ENCODE measurements at regions not wholly inside any gene's neighbourhood (a gene's known extent, or its start where the extent isn't known, plus 50 kb on each side); places are given as distances from the start of the nearest gene placed in this dataset.

GRCh38 chr3:29202378-29202777 is 78.5 kb upstream of the RBMS3 start:
- no peak overlapping the region for H3K27ac ChIP-seq (ENCODE audit: low read depth, low read length)
- H2AFZ ChIP-seq (ENCODE audit: low read depth, low read length, poor library complexity, severe bottlenecking) = no peak overlapping the region
- POLR2A ChIA-PET = no interaction called here
- H3K4me3 ChIP-seq (replicated peaks in 1 of 2; ENCODE audit: low read depth in 1 of 2, low read length in 2 of 2) = no peak overlapping the region
- no peaks in the 10 kb centered on the region for H3K9me3 ChIP-seq (ENCODE audit: control insufficient read depth in 1 of 2, insufficient read depth in 1 of 2, low read depth in 1 of 2, low read length in 2 of 2)
- ATAC-seq (no peak), DNase-seq (ENCODE audit: low read depth, low spot score) (no peak)
- TF ChIP-seq POLR2A (IDR thresholded peaks at IDR 0.05; ENCODE audit: borderline replicate concordance, extremely low read depth, insufficient read depth, insufficient read length) (no peak), SIN3A (IDR thresholded peaks at IDR 0.05; ENCODE audit: low read depth) (no peak), ZNF274 (IDR thresholded peaks at IDR 0.05; ENCODE audit: low read depth, low read length) (no peak)
- no peak overlapping the region for H3K4me2 ChIP-seq (ENCODE audit: low read length)
- H3K36me3 ChIP-seq (ENCODE audit: control insufficient read depth in 1 of 2, insufficient read depth in 2 of 2, low read length in 2 of 2) = no peaks in the 10 kb centered on the region
- H3K27me3 ChIP-seq (ENCODE audit: insufficient read depth, low read length) = no peaks in the 10 kb centered on the region
- no peaks in the 10 kb centered on the region for H3K79me2 ChIP-seq (ENCODE audit: insufficient read depth, low read length)
- H3K9me2 ChIP-seq (ENCODE audit: insufficient read depth) = no peaks in the 10 kb centered on the region
- no peak overlapping the region for H3K9ac ChIP-seq (ENCODE audit: low read length)
- CTCF ChIA-PET = no interaction called here
- no TSS peak for BruUV-seq (replicated peaks)
- intact Hi-C loops (cut with micrococcal nuclease) = no loop called here
- H4K20me1 ChIP-seq (ENCODE audit: insufficient read depth) = no peaks in the 10 kb centered on the region
- H3K4me1 ChIP-seq (ENCODE audit: control insufficient read depth in 1 of 2, insufficient read depth in 2 of 2, low read length in 2 of 2) = no peaks in the 10 kb centered on the region
- RAD21 ChIA-PET (ENCODE audit: low non-redundant PET in 1 of 2, low total read pairs in 2 of 2, uncharacterized antibody in 2 of 2, unreplicated experiment in 2 of 2) = no interaction called here

DNA sequence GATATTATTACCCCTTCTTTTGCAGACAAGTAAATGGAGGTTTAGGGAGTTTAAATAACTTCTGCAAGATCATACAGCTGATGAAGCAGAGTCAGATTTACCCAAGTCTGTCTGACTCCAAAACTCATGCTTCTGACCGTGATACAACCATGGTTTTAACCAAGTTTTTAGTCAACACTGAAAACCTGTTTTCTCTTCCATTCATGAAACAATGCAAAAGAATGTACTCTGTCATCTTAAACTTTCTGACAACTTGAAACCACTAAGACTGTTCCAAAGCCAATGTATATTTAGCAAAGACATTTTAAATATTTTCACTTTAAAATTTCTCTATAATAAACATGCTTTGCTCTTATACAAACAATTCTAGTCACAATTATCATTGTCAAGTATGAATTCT is 77.0 kb upstream of the RBMS3 start:
- CTCF ChIA-PET = no interaction called here
- POLR2A ChIA-PET = no interaction called here

More for the DNA sequence above, 77.0 kb upstream of the RBMS3 start:
- Histone ChIP-seq H3K79me2 (ENCODE audit: insufficient read depth, low read length) (no peaks in the 10 kb centered on the region), H2AFZ (ENCODE audit: low read depth, low read length, poor library complexity, severe bottlenecking) (no peak overlapping the region), H3K27ac (ENCODE audit: low read depth, low read length) (no peak overlapping the region), H3K4me3 (replicated peaks in 1 of 2; ENCODE audit: low read depth in 1 of 2, low read length in 2 of 2) (no peak overlapping the region), H3K4me1 (ENCODE audit: control insufficient read depth in 1 of 2, insufficient read depth in 2 of 2, low read length in 2 of 2) (no peaks in the 10 kb centered on the region), H3K4me2 (ENCODE audit: low read length) (no peak overlapping the region), H3K9me3 (ENCODE audit: control insufficient read depth in 1 of 2, insufficient read depth in 1 of 2, low read depth in 1 of 2, low read length in 2 of 2) (no peaks in the 10 kb centered on the region), H3K27me3 (ENCODE audit: insufficient read depth, low read length) (no peaks in the 10 kb centered on the region), H3K9ac (ENCODE audit: low read length) (no peak overlapping the region), H4K20me1 (ENCODE audit: insufficient read depth) (no peaks in the 10 kb centered on the region), H3K9me2 (ENCODE audit: insufficient read depth) (no peaks in the 10 kb centered on the region), H3K36me3 (ENCODE audit: control insufficient read depth in 1 of 2, insufficient read depth in 2 of 2, low read length in 2 of 2) (no peaks in the 10 kb centered on the region)
- no peak for TF ChIP-seq SRF (IDR thresholded peaks at IDR 0.05; ENCODE audit: low read depth)
- TF ChIP-seq, protein P1, sequence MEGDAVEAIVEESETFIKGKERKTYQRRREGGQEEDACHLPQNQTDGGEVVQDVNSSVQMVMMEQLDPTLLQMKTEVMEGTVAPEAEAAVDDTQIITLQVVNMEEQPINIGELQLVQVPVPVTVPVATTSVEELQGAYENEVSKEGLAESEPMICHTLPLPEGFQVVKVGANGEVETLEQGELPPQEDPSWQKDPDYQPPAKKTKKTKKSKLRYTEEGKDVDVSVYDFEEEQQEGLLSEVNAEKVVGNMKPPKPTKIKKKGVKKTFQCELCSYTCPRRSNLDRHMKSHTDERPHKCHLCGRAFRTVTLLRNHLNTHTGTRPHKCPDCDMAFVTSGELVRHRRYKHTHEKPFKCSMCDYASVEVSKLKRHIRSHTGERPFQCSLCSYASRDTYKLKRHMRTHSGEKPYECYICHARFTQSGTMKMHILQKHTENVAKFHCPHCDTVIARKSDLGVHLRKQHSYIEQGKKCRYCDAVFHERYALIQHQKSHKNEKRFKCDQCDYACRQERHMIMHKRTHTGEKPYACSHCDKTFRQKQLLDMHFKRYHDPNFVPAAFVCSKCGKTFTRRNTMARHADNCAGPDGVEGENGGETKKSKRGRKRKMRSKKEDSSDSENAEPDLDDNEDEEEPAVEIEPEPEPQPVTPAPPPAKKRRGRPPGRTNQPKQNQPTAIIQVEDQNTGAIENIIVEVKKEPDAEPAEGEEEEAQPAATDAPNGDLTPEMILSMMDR (IDR thresholded peaks at IDR 0.05 in 2 of 3, conservative IDR thresholded peaks at IDR 0.05 in 1 of 3; ENCODE audit: borderline replicate concordance in 1 of 3, insufficient read depth in 1 of 3, low read depth in 2 of 3, low read length in 2 of 3) = no peak
- TF ChIP-seq ELF1 (IDR thresholded peaks at IDR 0.05; ENCODE audit: borderline replicate concordance, low read depth) = no peak
- TF ChIP-seq, protein P2, sequence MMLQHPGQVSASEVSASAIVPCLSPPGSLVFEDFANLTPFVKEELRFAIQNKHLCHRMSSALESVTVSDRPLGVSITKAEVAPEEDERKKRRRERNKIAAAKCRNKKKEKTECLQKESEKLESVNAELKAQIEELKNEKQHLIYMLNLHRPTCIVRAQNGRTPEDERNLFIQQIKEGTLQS (IDR thresholded peaks at IDR 0.05) = no peak
- TF ChIP-seq YY1 (IDR thresholded peaks at IDR 0.05; ENCODE audit: extremely low read depth, insufficient replicate concordance, low read depth, low read length) = no peak
- no peak for TF ChIP-seq EZH2 (IDR thresholded peaks at IDR 0.05)
- TF ChIP-seq MAX (IDR thresholded peaks at IDR 0.05) = no peak
- no peak for TF ChIP-seq ZNF274 (IDR thresholded peaks at IDR 0.05; ENCODE audit: low read depth, low read length)
- no peak for TF ChIP-seq JUND (IDR thresholded peaks at IDR 0.05)
- BruUV-seq (replicated peaks) = no TSS peak
- no peak for DNase-seq (ENCODE audit: low read depth, low spot score)
- ATAC-seq = no peak
- RAD21 ChIA-PET (ENCODE audit: low non-redundant PET in 1 of 2, low total read pairs in 2 of 2, uncharacterized antibody in 2 of 2, unreplicated experiment in 2 of 2) = no interaction called here
- intact Hi-C loops (cut with micrococcal nuclease) = no loop called here

All from HCT116 (cell line).